H7 (cell line): ENCODE measurements at regions not wholly inside any gene's neighbourhood (a gene's known extent, or its start where the extent isn't known, plus 50 kb on each side); places are given as distances from the start of the nearest gene placed in this dataset.

Source experiments
- DNase-seq: peaks from one replicate; pipeline ENCODE4 v3.0.0; 2012
- H3K27me3 ChIP-seq: 2 replicates; pipeline ENCODE4 v1.6.0; 2011; ENCODE audit warnings: mild to moderate bottlenecking, low read length; ENCODE audit not compliant: control insufficient read depth, insufficient read depth
- H3K36me3 ChIP-seq: replicated peaks from 2 replicates; pipeline ENCODE4 v1.5.1; 2011; ENCODE audit warnings: low read length; ENCODE audit not compliant: control insufficient read depth, insufficient read depth
- H3K4me3 ChIP-seq: 2 replicates; pipeline ENCODE4 v1.5.1; 2011; ENCODE audit warnings: low read depth, mild to moderate bottlenecking, control low read depth, low read length, moderate library complexity; ENCODE audit not compliant: insufficient read depth

DNA sequence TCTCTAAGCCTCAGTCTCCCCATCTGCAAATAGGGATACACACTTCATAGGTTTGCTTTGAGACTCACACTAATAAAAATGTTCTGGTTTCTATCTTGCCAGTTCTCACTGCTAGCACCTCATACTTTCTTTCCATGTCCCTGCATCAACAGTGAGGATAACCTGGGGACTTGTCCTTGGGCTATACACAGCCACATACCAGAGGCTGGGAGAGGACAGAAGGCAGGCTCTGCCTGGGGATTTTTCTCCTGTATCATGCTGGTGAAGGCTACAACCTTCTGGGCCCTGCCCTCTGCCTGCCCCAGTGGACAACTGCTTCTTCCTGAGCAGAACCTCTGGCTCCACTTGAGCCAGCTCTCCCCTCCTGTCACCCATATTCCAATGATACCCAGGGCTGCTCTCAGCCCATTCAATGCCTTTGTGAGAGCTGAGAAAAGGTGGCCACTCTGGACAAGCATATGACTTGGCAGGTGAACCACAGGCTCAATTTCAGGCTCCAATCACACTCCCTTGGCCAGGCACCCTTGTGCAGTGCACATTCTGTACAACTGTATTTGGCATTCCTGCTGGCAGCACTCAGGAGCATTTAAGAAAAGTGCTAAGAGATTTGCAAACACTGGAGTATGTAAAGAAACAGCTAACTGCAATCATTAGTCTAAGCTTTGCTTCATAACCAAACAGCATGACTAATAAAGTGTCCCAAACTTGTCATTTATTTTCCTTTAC lies 135.8 kb upstream of the VRK1 start:
- no peaks in the 10 kb centered on the region for H3K27me3 ChIP-seq
- no peaks in the 10 kb centered on the region for H3K36me3 ChIP-seq
- H3K4me3 ChIP-seq, result no peak overlapping the region
- DNase-seq, result no peak

- Histone ChIP-seq H3K36me3 (no peaks in the 10 kb centered on the region), H3K4me3 (no peak overlapping the region), H3K27me3 (no peaks in the 10 kb centered on the region)
- DNase-seq, result no peak
Observed at GRCh38 chr14:96662116-96662970, 134.8 kb upstream of the VRK1 start.

DNA sequence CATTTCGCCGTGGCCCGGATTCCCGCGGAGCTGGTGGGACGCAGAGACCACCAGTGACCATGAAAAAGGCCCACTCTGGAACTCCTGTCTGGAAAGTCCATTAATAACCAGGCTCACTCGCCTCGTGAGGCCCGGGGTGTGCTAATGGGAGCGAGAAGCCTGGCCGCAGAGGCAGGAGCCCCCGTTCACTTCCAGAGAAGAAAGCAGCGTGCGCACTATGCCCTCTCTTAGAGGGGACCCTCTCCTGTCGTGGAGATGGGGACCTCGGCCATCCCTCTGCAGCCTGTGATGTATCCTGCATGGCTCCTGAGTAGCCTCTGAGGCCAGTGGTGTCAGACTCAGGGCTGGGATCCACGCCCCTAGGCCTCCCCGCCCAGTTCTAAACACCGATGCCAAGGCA lies 134.1 kb upstream of the VRK1 start:
- Histone ChIP-seq H3K27me3 (no peaks in the 10 kb centered on the region), H3K36me3 (no peaks in the 10 kb centered on the region), H3K4me3 (no peak overlapping the region)
- no peak for DNase-seq

DNA sequence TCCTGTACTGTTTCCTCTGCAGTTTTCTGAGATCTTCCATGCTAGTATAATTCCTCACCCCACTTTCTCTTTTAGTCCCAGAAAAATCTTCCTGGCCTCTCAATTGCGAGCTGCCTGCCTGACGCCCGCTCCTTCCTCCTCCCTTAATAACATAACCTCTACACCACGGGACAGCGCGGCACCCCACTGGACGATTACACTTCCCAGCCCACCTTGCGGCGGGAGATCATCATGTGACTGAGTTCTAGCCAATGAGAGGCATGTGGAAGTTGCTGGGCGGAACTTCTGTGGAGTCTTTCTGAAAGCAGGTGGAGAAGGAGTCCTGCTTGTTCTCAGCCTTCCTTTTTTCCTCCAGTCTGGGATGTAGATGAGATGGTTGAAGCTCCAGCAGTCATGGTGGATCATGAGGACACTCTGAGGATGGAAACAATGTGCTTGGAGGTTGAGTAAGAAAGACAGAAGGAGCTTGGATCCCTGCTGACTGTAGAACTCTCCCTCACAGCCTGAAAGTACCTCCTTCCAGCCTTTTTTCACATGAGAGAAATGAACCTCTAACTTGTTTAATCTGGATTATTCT lies 133.6 kb upstream of the VRK1 start:
- H3K36me3 ChIP-seq, result no peaks in the 10 kb centered on the region
- H3K4me3 ChIP-seq, result no peak overlapping the region
- no peak for DNase-seq
- no peaks in the 10 kb centered on the region for H3K27me3 ChIP-seq

GRCh38 chr14:96666088-96666487 lies 131.1 kb upstream of the VRK1 start:
- no peak for DNase-seq
- H3K27me3 ChIP-seq, result no peaks in the 10 kb centered on the region
- H3K36me3 ChIP-seq, result no peaks in the 10 kb centered on the region
- no peak overlapping the region for H3K4me3 ChIP-seq

DNA sequence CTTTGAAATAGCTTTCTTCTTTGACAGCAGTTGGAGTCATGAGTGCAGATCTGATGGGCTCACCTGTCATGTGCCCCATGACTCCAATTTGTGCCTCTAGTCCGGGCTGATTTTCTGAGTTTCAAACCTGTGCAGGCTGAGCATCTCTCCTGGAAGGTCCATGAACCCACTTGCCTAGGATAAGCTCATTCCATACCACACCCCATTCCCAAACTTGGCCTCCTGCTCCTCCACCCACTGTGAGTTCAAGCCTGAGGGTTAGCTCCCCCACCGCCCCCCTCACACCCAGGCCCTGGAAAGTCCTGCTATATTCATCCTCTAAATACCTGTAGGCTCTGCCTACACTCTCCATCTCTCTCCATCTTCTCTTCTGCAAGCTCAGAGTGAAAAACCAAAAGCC lies 126.8 kb upstream of the VRK1 start:
- no peaks in the 10 kb centered on the region; the same call in 1 of the 2 replicates for H3K27me3 ChIP-seq
- DNase-seq, result no peak
- H3K36me3 ChIP-seq, result no peaks in the 10 kb centered on the region
- no peak overlapping the region for H3K4me3 ChIP-seq

GRCh38 chr14:96671218-96671617 lies 126.0 kb upstream of the VRK1 start:
- Histone ChIP-seq H3K27me3 (no peaks in the 10 kb centered on the region; the same call in 1 of the 2 replicates), H3K4me3 (no peak overlapping the region), H3K36me3 (no peaks in the 10 kb centered on the region)
- no peak for DNase-seq

GRCh38 chr14:96673706-96674105 lies 123.5 kb upstream of the VRK1 start:
- H3K27me3 ChIP-seq, result peaks cover 4% of the 10 kb centered on the region
- DNase-seq, result no peak
- no peaks in the 10 kb centered on the region for H3K36me3 ChIP-seq
- no peak overlapping the region for H3K4me3 ChIP-seq

DNA sequence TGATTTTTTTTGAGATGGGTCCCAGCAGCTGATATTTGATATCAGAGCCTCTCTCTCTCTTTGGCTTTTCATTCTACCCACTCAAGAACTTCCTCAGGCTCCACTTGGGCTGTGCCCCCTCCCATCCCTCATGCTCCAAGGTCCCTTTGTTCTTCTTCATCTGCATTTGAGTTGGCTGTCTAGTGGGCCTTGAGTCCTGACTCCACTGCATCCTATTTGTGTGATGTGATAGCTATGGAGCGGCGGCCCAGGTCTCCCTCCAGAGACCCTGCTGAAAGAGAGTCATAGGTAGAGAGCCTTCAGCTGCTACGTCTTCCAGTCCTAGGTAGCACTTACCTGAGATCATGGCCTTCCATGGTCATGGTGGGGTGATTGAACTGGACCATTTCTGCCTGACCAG lies 123.1 kb upstream of the VRK1 start:
- Histone ChIP-seq H3K36me3 (no peaks in the 10 kb centered on the region), H3K4me3 (no peak overlapping the region), H3K27me3 (peaks cover 7% of the 10 kb centered on the region)
- DNase-seq, result no peak

GRCh38 chr14:96676166-96676565 lies 121.0 kb upstream of the VRK1 start:
- Histone ChIP-seq H3K36me3 (no peaks in the 10 kb centered on the region), H3K27me3 (peaks cover 15% of the 10 kb centered on the region), H3K4me3 (no peak overlapping the region)
- no peak for DNase-seq

DNA sequence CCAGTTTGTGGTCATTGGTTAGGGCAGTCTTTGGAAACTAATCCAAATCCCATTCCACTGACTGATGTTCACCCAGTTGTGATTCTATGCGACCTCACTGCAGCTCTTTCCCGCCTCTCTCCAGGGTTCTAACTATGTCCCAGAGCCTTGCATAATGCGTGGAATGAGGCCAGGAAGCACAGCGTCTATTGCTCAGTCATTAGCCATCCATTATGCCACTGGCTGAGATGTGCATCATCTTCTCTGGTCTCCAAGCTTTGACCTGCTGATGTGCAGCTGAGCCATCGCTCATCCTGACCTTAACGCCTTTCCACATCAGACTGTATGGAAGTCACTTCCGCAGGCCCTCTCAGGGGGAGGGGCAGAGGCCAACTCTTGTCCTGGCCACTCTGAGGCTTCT lies 115.4 kb upstream of the VRK1 start:
- Histone ChIP-seq H3K36me3 (no peaks in the 10 kb centered on the region), H3K27me3 (peaks cover 33% of the 10 kb centered on the region), H3K4me3 (no peak overlapping the region)
- DNase-seq, result no peak

DNA sequence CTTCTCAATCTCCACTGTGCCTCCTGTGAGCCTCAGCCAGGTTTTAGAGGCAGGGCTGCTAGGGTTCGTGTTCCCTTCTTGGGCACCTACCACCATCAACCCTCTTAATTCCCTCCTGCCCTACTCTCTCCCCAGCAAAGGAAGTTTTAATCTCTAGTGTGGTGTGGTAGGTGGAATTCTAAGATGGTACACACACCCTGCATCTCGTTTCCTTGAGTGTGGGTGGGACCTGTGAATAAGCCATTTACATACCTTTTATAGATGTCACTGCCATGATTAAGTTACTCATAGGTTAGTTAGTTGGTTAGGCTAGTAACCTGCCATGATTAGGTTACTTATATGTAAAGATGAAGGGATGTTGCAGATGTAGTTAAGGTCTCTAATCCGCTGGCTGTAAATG lies 114.8 kb upstream of the VRK1 start:
- DNase-seq, result no peak
- H3K27me3 ChIP-seq, result peaks cover 34% of the 10 kb centered on the region
- H3K36me3 ChIP-seq, result no peaks in the 10 kb centered on the region
- H3K4me3 ChIP-seq, result no peak overlapping the region

DNA sequence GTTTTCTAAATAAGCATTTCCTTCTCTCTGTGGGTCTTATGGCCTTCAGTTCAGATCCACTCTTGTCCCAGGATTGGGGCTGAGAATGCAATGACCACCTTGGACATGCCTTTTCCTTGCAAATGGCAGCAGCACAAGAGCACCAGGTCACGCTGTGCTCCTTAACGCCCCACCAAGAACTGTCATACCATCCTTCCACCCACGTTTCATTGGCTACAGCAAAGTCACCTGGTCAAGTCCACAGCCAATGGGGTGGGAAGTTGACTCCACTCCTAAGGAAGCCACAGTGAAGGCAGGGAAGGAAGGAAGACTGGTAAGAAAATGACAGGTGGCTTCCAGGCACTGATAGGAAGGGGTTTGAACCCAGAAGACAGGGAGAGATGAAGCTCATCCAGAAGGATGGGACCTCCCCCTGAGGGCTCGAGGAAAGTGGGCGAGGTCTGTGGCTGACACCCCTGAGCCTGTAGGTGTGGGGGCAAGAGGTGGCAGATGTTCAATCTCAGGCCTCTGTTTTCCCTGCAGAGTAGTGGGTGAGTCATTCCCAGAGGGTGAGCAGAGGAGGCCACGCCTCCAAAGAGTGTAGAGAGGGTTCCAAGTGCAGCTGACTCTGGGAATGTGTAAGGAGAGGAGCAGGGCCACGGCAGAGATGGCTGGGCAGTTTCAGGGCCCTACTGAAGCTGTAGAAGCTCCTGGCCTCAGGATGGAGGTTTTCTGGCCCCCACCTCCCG lies 113.5 kb upstream of the VRK1 start:
- Histone ChIP-seq H3K27me3 (peaks cover 29% of the 10 kb centered on the region), H3K4me3 (no peak overlapping the region), H3K36me3 (no peaks in the 10 kb centered on the region)
- no peak for DNase-seq

DNA sequence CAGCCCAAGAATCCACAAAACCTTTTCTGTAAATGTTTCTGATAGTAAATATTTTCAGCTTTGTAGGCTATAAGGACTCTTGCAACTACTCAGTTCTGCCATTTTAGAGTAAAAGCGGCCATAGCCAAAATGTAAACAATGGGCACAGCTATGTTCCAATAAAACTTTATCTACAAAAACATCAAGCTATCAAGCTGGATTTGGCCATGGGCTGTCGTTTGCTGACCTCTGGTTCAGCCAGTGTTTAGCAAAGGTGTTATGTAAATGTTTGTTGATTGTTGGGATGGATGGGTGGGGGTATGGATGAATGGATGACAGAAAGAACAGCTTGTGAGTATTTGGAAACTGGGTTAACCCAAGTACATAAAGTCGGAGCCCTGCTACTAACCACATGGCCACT lies 111.1 kb upstream of the VRK1 start:
- H3K4me3 ChIP-seq, result no peak overlapping the region
- peaks cover 31% of the 10 kb centered on the region for H3K27me3 ChIP-seq
- no peaks in the 10 kb centered on the region for H3K36me3 ChIP-seq
- no peak for DNase-seq
